ENCODE measurements at regions not wholly inside any gene's neighbourhood (a gene's known extent, or its start where the extent isn't known, plus 50 kb on each side); places are given as distances from the start of the nearest gene placed in this dataset.
"Not testable (repeated sequence)": the region's sequence is repeated elsewhere in the genome, so short reads cannot be mapped to it uniquely, and the experiment has no call there.

DNA sequence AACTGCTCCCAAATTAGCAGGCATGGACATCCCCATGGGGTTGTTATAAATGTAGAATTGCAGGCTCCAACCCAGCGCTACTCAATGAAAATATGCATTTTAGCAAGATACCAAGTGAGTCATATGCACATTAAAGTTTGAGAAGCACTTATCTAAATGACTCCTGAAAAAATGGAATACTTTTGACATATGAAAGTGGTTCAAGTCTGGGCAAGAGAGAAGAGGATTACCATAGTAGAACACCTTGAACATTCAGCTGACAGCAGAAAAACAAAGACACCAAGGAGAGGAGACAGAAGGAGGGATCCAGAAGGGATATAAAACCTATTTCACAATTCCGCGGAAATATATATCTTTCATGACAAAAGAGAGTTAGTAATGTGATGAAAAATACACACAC lies 63.2 kb upstream of the CT83 start:
- Histone ChIP-seq H3K9me3 (ENCODE audit: control insufficient read depth, insufficient read depth, low read length) (no peaks in the 10 kb centered on the region), H3K36me3 (ENCODE audit: control insufficient read depth, insufficient read depth, low read length) (no peaks in the 10 kb centered on the region), H3K9ac (ENCODE audit: low read depth, low read length) (no peak overlapping the region), H3K27me3 (ENCODE audit: control insufficient read depth, insufficient read depth, low read length) (no peaks in the 10 kb centered on the region), H3K4me3 (ENCODE audit: low read depth, low read length) (no peak overlapping the region), H3K4me1 (ENCODE audit: control insufficient read depth, insufficient read depth, low read length) (no peaks in the 10 kb centered on the region)

DNA sequence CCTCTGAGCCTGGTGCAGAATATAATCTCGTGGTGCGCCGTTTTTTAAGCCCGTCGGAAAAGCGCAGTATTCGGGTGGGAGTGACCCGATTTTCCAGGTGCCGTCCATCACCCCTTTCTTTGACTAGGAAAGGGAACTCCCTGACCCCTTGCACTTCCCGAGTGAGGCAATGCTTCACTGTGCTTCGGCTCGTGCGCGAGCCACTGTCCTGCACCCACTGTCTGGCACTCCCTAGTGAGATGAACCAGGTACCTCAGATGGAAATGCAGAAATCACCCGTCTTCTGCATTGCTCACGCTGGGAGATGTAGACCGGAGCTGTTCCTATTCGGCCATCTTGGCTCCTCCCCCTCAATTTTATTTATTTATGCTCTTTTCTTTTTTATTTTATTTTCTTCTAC lies 57.5 kb upstream of the CT83 start:
- not testable (repeated sequence) for H3K36me3 ChIP-seq (ENCODE audit: control insufficient read depth, insufficient read depth, low read length); H3K4me1 ChIP-seq (ENCODE audit: control insufficient read depth, insufficient read depth, low read length); H3K9me3 ChIP-seq (ENCODE audit: control insufficient read depth, insufficient read depth, low read length); H3K27me3 ChIP-seq (ENCODE audit: control insufficient read depth, insufficient read depth, low read length); H3K9ac ChIP-seq (ENCODE audit: low read depth, low read length)
- H3K4me3 ChIP-seq (ENCODE audit: low read depth, low read length) = peak overlapping the region; percentile 53

All from iPS-15b (cell line).